A673 (cell line): ENCODE measurements at regions not wholly inside any gene's neighbourhood (a gene's known extent, or its start where the extent isn't known, plus 50 kb on each side); places are given as distances from the start of the nearest gene placed in this dataset.

ENCODE experiments used
- BruUV-seq: library from RNA; stranded (reverse); fragments of 400-500 nt; replicated peaks from 2 replicates; lab custom pipeline; 2021; lab: Mats Ljungman, UMichigan
- CTCF ChIA-PET: fragments of 300-600 bp; sonication (Branson Sonifier 250); formaldehyde crosslinking; loops from one replicate; lab custom pipeline; 2022; ENCODE audit warnings: antibody characterized with exemption; lab: Charles Lee
- POLR2A ChIA-PET: fragments of 300-600 bp; sonication (Branson Sonifier 250); formaldehyde crosslinking; loops from one replicate; lab custom pipeline; 2022; ENCODE audit warnings: antibody characterized with exemption; ENCODE audit not compliant: low non-redundant PET; lab: Charles Lee
- DNase-seq: peaks from one replicate; pipeline ENCODE4 v3.0.0-alpha.2; 2015; ENCODE audit warnings: low spot score
- H3K27ac ChIP-seq: fragments of 200-600 bp; sonication (generic); 2 replicates; pipeline ENCODE4 v1.5.1; 2016; ENCODE audit warnings: mixed run types, low read depth, mild to moderate bottlenecking, mixed read lengths, antibody characterized with exemption, low read length; ENCODE audit not compliant: poor library complexity, severe bottlenecking
- H3K27me3 ChIP-seq: fragments of 200-600 bp; sonication (generic); replicated peaks from 2 replicates; pipeline ENCODE4 v1.6.1; 2017; ENCODE audit warnings: mixed run types, low read depth, mild to moderate bottlenecking, mixed read lengths, antibody characterized with exemption, low read length; ENCODE audit not compliant: insufficient read depth, poor library complexity
- H3K36me3 ChIP-seq: fragments of 200-600 bp; sonication (generic); 2 replicates; pipeline ENCODE4 v1.6.1; 2016; ENCODE audit warnings: mixed run types, mild to moderate bottlenecking, mixed read lengths, antibody characterized with exemption, low read length; ENCODE audit not compliant: insufficient read depth, poor library complexity, severe bottlenecking
- H3K4me1 ChIP-seq: fragments of 200-600 bp; sonication (generic); 2 replicates; pipeline ENCODE4 v1.6.1; 2017; ENCODE audit warnings: mixed run types, mild to moderate bottlenecking, mixed read lengths, antibody characterized with exemption, low read length; ENCODE audit not compliant: insufficient read depth, poor library complexity, severe bottlenecking
- H3K4me3 ChIP-seq: fragments of 200-600 bp; sonication (generic); 2 replicates; pipeline ENCODE4 v1.5.1; 2016; ENCODE audit warnings: low read depth, mixed run types, mild to moderate bottlenecking, mixed read lengths, low read length; ENCODE audit not compliant: poor library complexity, severe bottlenecking
- H3K9me3 ChIP-seq: fragments of 200-600 bp; sonication (generic); 2 replicates; pipeline ENCODE4 v1.6.1; 2016; ENCODE audit warnings: mixed run types, low read depth, mild to moderate bottlenecking, mixed read lengths, antibody characterized with exemption, low read length; ENCODE audit not compliant: poor library complexity, severe bottlenecking
- EZH2 ChIP-seq: fragments of 200-600 bp; sonication (generic); IDR thresholded peaks from 2 replicates; pipeline ENCODE4 v1.6.1; 2017; ENCODE audit warnings: borderline replicate concordance, low read depth, mild to moderate bottlenecking, mixed read lengths, antibody characterized with exemption, low read length; ENCODE audit not compliant: poor library complexity, severe bottlenecking
- intact Hi-C: fragments of 100-400 bp; cut with micrococcal nuclease; formaldehyde crosslinking; loops from one replicate; pipeline ENCODE4 v1.10.0; 2022; ENCODE audit not compliant: unreplicated experiment
- TF ChIP-seq, protein P1 (sequence below): fragments of 300-800, 200-600 bp; sonication (generic); conservative IDR thresholded peaks from 2 replicates; pipeline ENCODE4 v1.5.1; 2017; ENCODE audit warnings: low read depth, mild to moderate bottlenecking, antibody characterized with exemption, low read length, moderate library complexity, mixed read lengths

DNA sequence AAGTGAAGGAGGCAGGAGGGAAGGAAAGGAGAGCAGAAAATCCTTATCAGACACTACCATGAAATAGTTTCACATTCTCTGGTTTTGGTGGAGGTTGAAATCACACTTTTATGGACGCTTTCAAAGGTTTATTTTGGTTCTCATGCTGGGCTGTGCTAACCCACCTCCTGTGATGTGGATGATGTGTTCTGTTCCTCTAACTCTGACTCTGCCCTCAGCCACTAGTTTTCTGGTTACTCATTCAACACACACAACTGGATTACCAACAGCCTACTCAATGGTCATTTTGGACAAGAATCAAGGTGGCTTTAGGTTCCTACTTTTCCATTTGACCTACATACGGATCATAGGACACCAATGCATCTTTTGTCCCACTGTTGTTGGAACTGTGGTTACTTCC, 522.1 kb upstream of the BTBD3 start:
- Histone ChIP-seq H3K36me3 (no peaks in the 10 kb centered on the region), H3K4me3 (no peak overlapping the region), H3K4me1 (no peaks in the 10 kb centered on the region), H3K27ac (no peak overlapping the region), H3K9me3 (no peaks in the 10 kb centered on the region), H3K27me3 (no peaks in the 10 kb centered on the region)
- TF ChIP-seq, protein P1, sequence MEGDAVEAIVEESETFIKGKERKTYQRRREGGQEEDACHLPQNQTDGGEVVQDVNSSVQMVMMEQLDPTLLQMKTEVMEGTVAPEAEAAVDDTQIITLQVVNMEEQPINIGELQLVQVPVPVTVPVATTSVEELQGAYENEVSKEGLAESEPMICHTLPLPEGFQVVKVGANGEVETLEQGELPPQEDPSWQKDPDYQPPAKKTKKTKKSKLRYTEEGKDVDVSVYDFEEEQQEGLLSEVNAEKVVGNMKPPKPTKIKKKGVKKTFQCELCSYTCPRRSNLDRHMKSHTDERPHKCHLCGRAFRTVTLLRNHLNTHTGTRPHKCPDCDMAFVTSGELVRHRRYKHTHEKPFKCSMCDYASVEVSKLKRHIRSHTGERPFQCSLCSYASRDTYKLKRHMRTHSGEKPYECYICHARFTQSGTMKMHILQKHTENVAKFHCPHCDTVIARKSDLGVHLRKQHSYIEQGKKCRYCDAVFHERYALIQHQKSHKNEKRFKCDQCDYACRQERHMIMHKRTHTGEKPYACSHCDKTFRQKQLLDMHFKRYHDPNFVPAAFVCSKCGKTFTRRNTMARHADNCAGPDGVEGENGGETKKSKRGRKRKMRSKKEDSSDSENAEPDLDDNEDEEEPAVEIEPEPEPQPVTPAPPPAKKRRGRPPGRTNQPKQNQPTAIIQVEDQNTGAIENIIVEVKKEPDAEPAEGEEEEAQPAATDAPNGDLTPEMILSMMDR = no peak
- no peak for TF ChIP-seq EZH2
- BruUV-seq = no TSS peak
- POLR2A ChIA-PET = no interaction called here
- intact Hi-C loops = no loop called here
- CTCF ChIA-PET = no interaction called here
- no peak for DNase-seq

DNA sequence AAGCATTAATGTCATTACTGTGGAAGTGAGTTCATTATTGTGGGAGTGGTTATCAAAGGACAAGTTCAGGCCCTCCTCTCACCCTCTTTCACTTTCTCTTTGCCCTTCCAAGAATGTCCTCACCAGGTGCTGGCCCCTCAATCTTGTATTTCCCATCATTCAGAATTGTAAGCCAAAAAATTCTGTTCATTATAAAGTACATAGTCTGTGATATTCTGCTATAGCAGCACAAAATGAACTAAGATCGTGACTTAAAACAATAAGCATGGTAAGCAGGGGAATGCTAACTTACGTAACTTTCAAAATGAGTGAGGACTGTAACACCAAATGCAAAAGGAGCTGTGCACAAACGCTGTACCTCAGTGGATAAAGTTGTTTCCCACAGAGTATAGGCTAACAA, 515.7 kb upstream of the BTBD3 start:
- H3K36me3 ChIP-seq = no peaks in the 10 kb centered on the region
- no peaks in the 10 kb centered on the region for H3K4me1 ChIP-seq
- TF ChIP-seq EZH2 = no peak
- TF ChIP-seq, protein P1 = no peak
- BruUV-seq = no TSS peak
- ChIA-PET CTCF (no interaction called here), POLR2A (no interaction called here)
- no peaks in the 10 kb centered on the region for H3K27me3 ChIP-seq
- intact Hi-C loops = no loop called here
- H3K4me3 ChIP-seq = no peak overlapping the region
- no peak for DNase-seq
- no peaks in the 10 kb centered on the region for H3K9me3 ChIP-seq
- H3K27ac ChIP-seq = no peak overlapping the region

DNA sequence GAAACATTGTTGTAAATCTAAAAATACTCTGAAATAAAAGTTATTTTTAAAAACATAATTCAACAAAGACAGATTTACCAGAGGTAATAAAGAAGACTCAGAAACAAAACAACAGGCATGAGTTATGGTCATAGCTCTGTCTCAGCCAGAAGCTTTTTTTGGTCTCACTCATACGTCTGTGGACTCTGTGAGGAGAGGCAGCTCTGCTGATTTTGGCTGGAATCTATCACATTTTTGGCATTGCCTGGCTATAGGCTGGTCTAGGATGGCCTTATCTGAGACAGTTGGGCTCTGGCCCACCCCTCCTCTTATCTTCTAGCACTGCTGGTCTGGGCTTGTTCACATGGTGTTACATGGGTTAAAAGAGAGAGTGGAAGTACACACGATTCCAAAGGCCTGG, 514.0 kb upstream of the BTBD3 start:
- DNase-seq = no peak
- ChIA-PET CTCF (no interaction called here), POLR2A (no interaction called here)
- intact Hi-C loops = no loop called here
- no peak overlapping the region for H3K27ac ChIP-seq
- H3K36me3 ChIP-seq = no peaks in the 10 kb centered on the region
- H3K4me3 ChIP-seq = no peak overlapping the region
- BruUV-seq = no TSS peak
- TF ChIP-seq EZH2 = no peak
- TF ChIP-seq, protein P1 = no peak
- no peaks in the 10 kb centered on the region for H3K9me3 ChIP-seq
- H3K27me3 ChIP-seq = no peaks in the 10 kb centered on the region
- H3K4me1 ChIP-seq = no peaks in the 10 kb centered on the region
